ENCODE measurements at regions not wholly inside any gene's neighbourhood (a gene's known extent, or its start where the extent isn't known, plus 50 kb on each side); places are given as distances from the start of the nearest gene placed in this dataset.

DNA sequence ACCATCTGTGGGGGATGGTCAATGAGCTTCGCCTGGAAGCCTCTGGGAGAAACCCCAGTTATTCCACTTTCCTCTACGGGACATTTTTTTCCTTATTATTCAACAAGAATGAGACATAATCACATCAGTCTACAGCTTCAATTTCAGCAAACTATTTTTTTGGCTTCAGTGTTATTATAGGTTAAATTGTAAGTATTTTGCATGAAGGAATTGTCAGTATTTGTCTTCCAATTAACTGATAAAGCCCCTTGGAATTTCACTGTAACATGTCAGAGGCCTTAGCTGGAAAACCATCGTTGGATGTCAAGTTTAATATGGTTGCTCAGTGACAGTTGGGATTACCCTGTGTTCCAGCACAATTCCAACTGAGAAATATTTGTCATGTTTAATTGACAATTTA, 480.9 kb upstream of the CHST9 start:
- no peak for TF ChIP-seq EZH2 (IDR thresholded peaks at IDR 0.05; ENCODE audit: low read length, missing control alignments)
- TF ChIP-seq, protein P1, sequence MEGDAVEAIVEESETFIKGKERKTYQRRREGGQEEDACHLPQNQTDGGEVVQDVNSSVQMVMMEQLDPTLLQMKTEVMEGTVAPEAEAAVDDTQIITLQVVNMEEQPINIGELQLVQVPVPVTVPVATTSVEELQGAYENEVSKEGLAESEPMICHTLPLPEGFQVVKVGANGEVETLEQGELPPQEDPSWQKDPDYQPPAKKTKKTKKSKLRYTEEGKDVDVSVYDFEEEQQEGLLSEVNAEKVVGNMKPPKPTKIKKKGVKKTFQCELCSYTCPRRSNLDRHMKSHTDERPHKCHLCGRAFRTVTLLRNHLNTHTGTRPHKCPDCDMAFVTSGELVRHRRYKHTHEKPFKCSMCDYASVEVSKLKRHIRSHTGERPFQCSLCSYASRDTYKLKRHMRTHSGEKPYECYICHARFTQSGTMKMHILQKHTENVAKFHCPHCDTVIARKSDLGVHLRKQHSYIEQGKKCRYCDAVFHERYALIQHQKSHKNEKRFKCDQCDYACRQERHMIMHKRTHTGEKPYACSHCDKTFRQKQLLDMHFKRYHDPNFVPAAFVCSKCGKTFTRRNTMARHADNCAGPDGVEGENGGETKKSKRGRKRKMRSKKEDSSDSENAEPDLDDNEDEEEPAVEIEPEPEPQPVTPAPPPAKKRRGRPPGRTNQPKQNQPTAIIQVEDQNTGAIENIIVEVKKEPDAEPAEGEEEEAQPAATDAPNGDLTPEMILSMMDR (conservative IDR thresholded peaks at IDR 0.05 in 1 of 2, IDR thresholded peaks at IDR 0.05 in 1 of 2; ENCODE audit: low read depth in 1 of 2, low read length in 2 of 2), result no peak

Data from fibroblast of lung (primary cell).